T-cell (primary cell): ENCODE measurements at regions not wholly inside any gene's neighbourhood (a gene's known extent, or its start where the extent isn't known, plus 50 kb on each side); places are given as distances from the start of the nearest gene placed in this dataset.

ENCODE experiments used
- ATAC-seq, 4 experiments: fragments of 200-7000 bp in 3 of 4; fragments of 150-1000 bp in 1 of 4; cut with Tn5 transposase; replicated peaks in 1 of 4; 1 replicate in 3 of 4; 2 replicates in 1 of 4; pipeline ENCODE4 v1.10.0; 2021; ENCODE audit warnings: moderate library complexity in 3 of 4, mild to moderate bottlenecking in 2 of 4, moderate number of reproducible peaks in 1 of 4
- CTCF ChIA-PET, 2 donors: fragments of 300-600 bp; sonication (Branson Sonifier 250); formaldehyde crosslinking; loops; one replicate each; lab custom pipeline; 2022; ENCODE audit warnings: antibody characterized with exemption in 2 of 2; lab: Charles Lee
- POLR2A ChIA-PET, 2 donors: fragments of 300-600 bp; sonication (Branson Sonifier 250); formaldehyde crosslinking; loops; one replicate each; lab custom pipeline; 2022; ENCODE audit warnings: antibody characterized with exemption in 2 of 2; lab: Charles Lee
- DNase-seq, 35 experiments: peaks; one replicate each; pipeline versions ENCODE4 v3.0.0 to v3.0.0-alpha.2; 2013 to 2023
- H3K27ac ChIP-seq: one replicate; pipeline ENCODE4 v1.5.1; 2013; ENCODE audit warnings: low read length
- H3K27me3 ChIP-seq, 2 experiments: replicated peaks in 1 of 2; 1 replicate in 1 of 2; 2 replicates in 1 of 2; pipeline versions ENCODE4 v1.6.1 to v1.7.0; 2013; ENCODE audit warnings: low read length in 1 of 2, mixed read lengths in 1 of 2; ENCODE audit not compliant: control insufficient read depth in 2 of 2, insufficient read depth in 2 of 2; ENCODE audit errors: extremely low read depth in 1 of 2
- H3K36me3 ChIP-seq, 2 donors: 1 replicate in 1 of 2; 2 replicates in 1 of 2; pipeline versions ENCODE4 v1.6.1 to v1.7.0; 2013; ENCODE audit warnings: low read length in 1 of 2; ENCODE audit not compliant: control insufficient read depth in 2 of 2, insufficient read depth in 1 of 2; ENCODE audit errors: extremely low read depth in 1 of 2
- H3K4me1 ChIP-seq, 2 experiments: 1 replicate in 1 of 2; 2 replicates in 1 of 2; pipeline versions ENCODE4 v1.6.1 to v1.7.0; 2013; ENCODE audit warnings: low read length in 2 of 2, mixed read lengths in 1 of 2; ENCODE audit not compliant: insufficient read depth in 2 of 2, control insufficient read depth in 1 of 2; ENCODE audit errors: extremely low read depth in 1 of 2
- H3K4me3 ChIP-seq, 2 donors: 1 replicate in 1 of 2; 2 replicates in 1 of 2; pipeline versions ENCODE4 v1.5.1 to v1.7.0; 2013; ENCODE audit warnings: mild to moderate bottlenecking in 2 of 2, low read length in 1 of 2, moderate library complexity in 1 of 2; ENCODE audit not compliant: control insufficient read depth in 1 of 2; ENCODE audit errors: extremely low read depth in 1 of 2
- H3K9me3 ChIP-seq: 2 replicates; pipeline ENCODE4 v1.7.0; 2013
- H3K27ac Mint-ChIP-seq, 2 donors: one replicate each; pipeline ENCODE4 v1.8.0; 2020 to 2021; ENCODE audit warnings: mild to moderate bottlenecking in 2 of 2, mixed read lengths in 2 of 2
- H3K27me3 Mint-ChIP-seq, 2 donors: one replicate each; pipeline ENCODE4 v1.8.0; 2021 to 2022; ENCODE audit warnings: mixed read lengths in 2 of 2
- H3K36me3 Mint-ChIP-seq: one replicate; pipeline ENCODE4 v1.8.0; 2021; ENCODE audit warnings: mixed read lengths
- H3K4me1 Mint-ChIP-seq, 3 donors: one replicate each; pipeline ENCODE4 v1.8.0; 2020 to 2022; ENCODE audit warnings: mixed read lengths in 3 of 3, mild to moderate bottlenecking in 1 of 3
- H3K4me3 Mint-ChIP-seq, 3 donors: one replicate each; pipeline ENCODE4 v1.8.0; 2020 to 2022; ENCODE audit warnings: mild to moderate bottlenecking in 3 of 3, mixed read lengths in 3 of 3, moderate library complexity in 3 of 3
- H3K9me3 Mint-ChIP-seq, 3 donors: one replicate each; pipeline ENCODE4 v1.8.0; 2020 to 2022; ENCODE audit warnings: mixed read lengths in 3 of 3
- WGBS: methylation state at CpG from one replicate; pipeline ENCODE4 v1.1.5; 2013; ENCODE audit warnings: missing lambda C conversion rate; ENCODE audit not compliant: insufficient coverage; 5-methylcytosine and 5-hydroxymethylcytosine counted together

DNA sequence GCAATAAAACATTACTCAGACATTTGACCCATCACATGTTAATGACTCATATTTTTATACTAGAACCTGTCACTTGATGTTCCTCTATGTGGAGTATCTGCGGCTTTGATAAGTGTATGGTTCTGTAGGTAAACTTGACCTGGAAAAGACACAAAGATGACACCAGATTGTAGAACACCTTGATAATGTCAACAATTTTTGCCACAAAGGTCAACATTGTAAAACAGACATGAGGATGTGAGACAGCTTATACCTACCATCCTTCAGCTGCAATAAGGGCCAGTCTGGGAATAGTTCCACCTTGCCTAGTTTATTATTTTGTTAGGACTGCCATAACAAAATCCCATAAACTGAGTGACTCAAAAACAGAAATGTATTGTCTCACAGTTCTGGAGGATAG is 202.4 kb downstream of the LMBRD1 start:
- Mint-ChIP-seq H3K9me3 (no peaks in the 10 kb centered on the region), H3K4me3 (no peak overlapping the region), H3K27ac (no peak overlapping the region), H3K27me3 (no peaks in the 10 kb centered on the region), H3K4me1 (no peaks in the 10 kb centered on the region), H3K36me3 (no peaks in the 10 kb centered on the region)
- ATAC-seq (no peak), DNase-seq (no peak)
- H3K27ac ChIP-seq: no peak overlapping the region
- no peaks in the 10 kb centered on the region for H3K4me1 ChIP-seq
- no peaks in the 10 kb centered on the region for H3K27me3 ChIP-seq
- no peaks in the 10 kb centered on the region for H3K36me3 ChIP-seq
- no peaks in the 10 kb centered on the region for H3K9me3 ChIP-seq
- ChIA-PET POLR2A (no interaction called here), CTCF (no interaction called here)
- WGBS: no CpG with 5 or more reads among the region's 1 CpG
- H3K4me3 ChIP-seq: no peak overlapping the region

DNA sequence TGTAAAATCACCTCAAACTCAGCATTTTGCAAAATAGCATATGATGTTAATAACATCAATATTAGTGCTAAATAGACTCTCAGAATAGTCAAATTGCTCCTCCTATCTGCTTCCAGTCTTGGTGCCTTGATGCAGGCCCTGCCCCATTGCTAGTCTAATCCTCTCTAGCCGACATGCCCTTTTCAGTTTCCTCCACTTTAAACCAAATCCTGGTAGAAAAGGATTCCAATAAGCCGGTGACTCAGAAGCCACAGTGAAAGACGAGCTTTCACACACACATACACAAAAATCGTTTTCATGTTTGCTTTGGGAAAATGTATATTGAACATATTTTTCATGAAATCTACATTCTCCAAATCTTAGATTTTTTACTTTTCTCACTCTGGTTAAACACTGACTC is 203.1 kb downstream of the LMBRD1 start:
- Mint-ChIP-seq H3K4me3 (no peak overlapping the region), H3K27ac (no peak overlapping the region), H3K27me3 (no peaks in the 10 kb centered on the region), H3K36me3 (no peaks in the 10 kb centered on the region), H3K4me1 (no peaks in the 10 kb centered on the region), H3K9me3 (no peaks in the 10 kb centered on the region)
- no peak overlapping the region for H3K27ac ChIP-seq
- no peaks in the 10 kb centered on the region for H3K27me3 ChIP-seq
- no peaks in the 10 kb centered on the region for H3K4me1 ChIP-seq
- DNase-seq (no peak), ATAC-seq (no peak)
- no peaks in the 10 kb centered on the region for H3K36me3 ChIP-seq
- WGBS: no CpG with 5 or more reads among the region's 4 CpGs
- H3K4me3 ChIP-seq: no peak overlapping the region
- ChIA-PET POLR2A (no interaction called here), CTCF (no interaction called here)
- H3K9me3 ChIP-seq: no peaks in the 10 kb centered on the region

DNA sequence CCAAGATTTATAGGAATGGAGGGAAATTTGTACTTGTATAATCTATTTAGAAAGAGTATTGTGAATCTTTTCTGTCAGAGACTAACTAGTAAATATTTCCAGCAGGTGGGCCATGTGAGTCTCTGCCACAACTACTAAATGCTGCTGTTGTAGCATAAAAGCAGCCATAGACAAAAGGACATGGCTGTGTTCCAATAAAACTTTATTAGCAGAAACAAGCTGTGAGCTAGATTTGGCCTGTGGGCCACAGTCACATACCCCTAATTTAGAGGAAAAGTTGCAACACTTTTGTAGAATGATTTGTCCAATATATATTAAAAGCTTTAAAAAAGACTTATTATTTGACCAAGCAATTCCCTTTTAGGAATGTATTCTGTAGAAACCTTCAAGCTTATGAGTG is 207.2 kb downstream of the LMBRD1 start:
- Histone ChIP-seq H3K4me1 (no peaks in the 10 kb centered on the region), H3K36me3 (no peaks in the 10 kb centered on the region), H3K27me3 (no peaks in the 10 kb centered on the region), H3K4me3 (no peak overlapping the region), H3K27ac (no peak overlapping the region), H3K9me3 (no peaks in the 10 kb centered on the region)
- DNase-seq: no peak
- Mint-ChIP-seq H3K4me1 (peaks cover 10 to 12% (median 12%) of the 10 kb centered on the region in 3 donors), H3K27ac (no peak overlapping the region), H3K27me3 (peaks cover 0 to 4% of the 10 kb centered on the region in 2 donors), H3K36me3 (no peaks in the 10 kb centered on the region), H3K4me3 (no peak overlapping the region), H3K9me3 (no peaks in the 10 kb centered on the region)
- no peak for ATAC-seq
- ChIA-PET CTCF (no interaction called here), POLR2A (no interaction called here)

DNA sequence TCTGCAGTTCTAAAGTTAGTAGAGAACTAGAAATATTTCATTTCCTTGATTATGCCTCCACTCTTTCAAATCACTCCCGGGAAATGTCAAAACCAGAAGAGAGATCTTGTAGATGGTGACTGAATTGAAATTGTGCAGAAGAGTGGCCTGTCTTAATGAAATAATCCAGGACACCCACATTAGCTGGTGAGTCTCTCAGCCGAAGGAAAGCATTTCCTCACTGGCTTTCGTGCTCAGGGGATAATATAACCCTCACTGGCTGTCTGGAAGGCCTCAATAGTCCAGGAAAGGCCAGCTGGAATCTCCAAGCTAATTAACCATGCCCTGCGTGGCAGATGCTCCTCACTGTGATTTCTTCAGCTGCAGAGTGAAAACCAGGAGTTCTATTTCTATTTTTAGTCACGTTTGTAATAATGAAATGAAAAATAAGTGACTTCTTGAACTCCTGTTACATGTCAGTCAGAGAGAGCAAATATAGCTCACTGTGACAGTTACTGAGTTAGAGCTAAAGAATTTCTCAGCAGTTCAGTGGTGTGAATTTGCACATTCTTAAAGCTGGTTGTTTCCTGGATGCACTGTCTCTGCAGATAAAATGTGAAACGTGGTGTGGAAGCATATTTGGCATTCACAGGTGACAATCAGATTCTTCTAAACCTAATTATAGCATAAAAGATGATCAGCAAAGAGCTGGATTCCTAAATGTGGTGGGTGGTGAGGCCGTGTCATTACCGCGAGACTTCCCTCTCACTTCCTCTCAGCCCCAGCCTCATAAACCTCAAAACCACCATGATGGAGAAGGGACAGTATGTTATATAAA is 211.7 kb downstream of the LMBRD1 start:
- Mint-ChIP-seq H3K36me3 (no peaks in the 10 kb centered on the region), H3K4me1 (peaks cover 15 to 23% (median 21%) of the 10 kb centered on the region in 3 donors), H3K27ac (no peak overlapping the region), H3K4me3 (no peak overlapping the region), H3K9me3 (no peaks in the 10 kb centered on the region), H3K27me3 (peaks cover 0 to 12% of the 10 kb centered on the region in 2 donors)
- H3K36me3 ChIP-seq: no peaks in the 10 kb centered on the region
- ChIA-PET POLR2A (no interaction called here), CTCF (no interaction called here)
- H3K27me3 ChIP-seq: no peaks in the 10 kb centered on the region
- ATAC-seq (no peak), DNase-seq (no peak)
- H3K9me3 ChIP-seq: no peaks in the 10 kb centered on the region
- H3K4me1 ChIP-seq: no peaks in the 10 kb centered on the region
- no peak overlapping the region for H3K4me3 ChIP-seq
- no CpG with 5 or more reads among the region's 9 CpGs for WGBS
- H3K27ac ChIP-seq: no peak overlapping the region

DNA sequence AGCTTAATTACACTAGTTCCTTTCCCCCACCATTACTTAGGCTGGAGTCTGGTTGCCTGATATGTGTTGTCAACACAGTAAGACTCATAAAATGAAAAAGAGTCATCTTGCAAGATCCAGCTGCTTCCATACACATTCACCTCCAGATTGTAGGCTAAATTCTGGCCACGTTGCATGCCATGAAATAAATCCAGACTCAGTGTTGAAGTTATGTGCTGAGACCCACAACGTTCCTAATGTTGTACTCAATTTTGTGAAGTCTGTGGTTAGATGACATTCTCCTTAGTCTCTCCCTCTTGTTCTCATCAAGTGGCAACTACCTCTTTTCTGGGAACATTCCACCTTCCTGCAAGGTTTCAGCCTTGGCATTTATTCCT is 212.3 kb downstream of the LMBRD1 start:
- no CpG with 5 or more reads among the region's 2 CpGs for WGBS
- DNase-seq: no peak

DNA sequence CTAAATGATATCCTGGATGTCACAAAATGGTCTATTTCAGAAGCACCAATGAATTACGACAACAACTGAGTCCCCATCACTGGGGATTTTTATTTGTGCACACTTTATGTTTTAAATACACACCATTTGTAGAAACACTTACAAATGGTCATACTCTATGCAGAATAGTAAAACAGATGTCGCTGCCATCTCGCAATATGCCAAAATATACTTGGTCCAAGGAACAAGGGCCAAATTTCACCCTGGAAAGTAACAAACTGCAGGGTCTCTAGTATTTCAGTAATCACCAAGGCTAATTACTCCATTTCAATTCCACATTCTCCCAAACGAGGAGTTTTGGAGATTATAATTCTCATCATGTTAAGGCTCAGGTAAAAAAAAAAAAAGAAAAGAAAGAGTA is 215.2 kb downstream of the LMBRD1 start:
- H3K36me3 ChIP-seq: no peaks in the 10 kb centered on the region
- CTCF ChIA-PET: no interaction called here
- no peak for ATAC-seq

More for the DNA sequence above, 212.3 kb downstream of the LMBRD1 start:
- Histone ChIP-seq H3K9me3 (no peaks in the 10 kb centered on the region), H3K4me3 (no peak overlapping the region), H3K27me3 (no peaks in the 10 kb centered on the region), H3K4me1 (no peaks in the 10 kb centered on the region), H3K36me3 (no peaks in the 10 kb centered on the region), H3K27ac (no peak overlapping the region)
- Mint-ChIP-seq H3K4me3 (no peak overlapping the region), H3K27me3 (peaks cover 0 to 12% of the 10 kb centered on the region in 2 donors), H3K4me1 (peaks cover 15 to 23% (median 21%) of the 10 kb centered on the region in 3 donors), H3K9me3 (no peaks in the 10 kb centered on the region), H3K27ac (no peak overlapping the region), H3K36me3 (no peaks in the 10 kb centered on the region)
- no peak for ATAC-seq
- ChIA-PET CTCF (no interaction called here), POLR2A (no interaction called here)

DNA sequence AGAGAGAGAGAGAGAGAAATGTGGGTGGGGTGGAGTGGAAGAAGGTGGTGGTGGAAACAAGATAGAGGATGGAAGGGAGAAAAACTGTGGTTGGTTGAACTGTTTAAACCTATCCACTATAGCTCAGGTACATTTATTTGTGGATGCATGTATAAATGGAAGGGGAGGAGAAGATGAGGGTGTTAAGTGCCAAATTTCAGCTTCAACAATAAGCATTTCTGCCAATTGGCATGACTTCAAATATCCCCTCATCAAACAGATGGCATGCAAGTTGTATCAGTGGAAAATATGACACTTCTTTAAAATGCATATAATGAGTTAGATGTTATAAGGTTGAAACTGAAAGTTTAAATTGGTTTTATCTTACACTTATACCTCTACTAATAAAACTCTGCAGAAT is 216.1 kb downstream of the LMBRD1 start:
- Histone ChIP-seq H3K27me3 (no peaks in the 10 kb centered on the region), H3K9me3 (no peaks in the 10 kb centered on the region), H3K4me1 (no peaks in the 10 kb centered on the region), H3K4me3 (no peak overlapping the region), H3K27ac (no peak overlapping the region), H3K36me3 (no peaks in the 10 kb centered on the region)
- no peak for ATAC-seq
- ChIA-PET POLR2A (no interaction called here), CTCF (no interaction called here)
- Mint-ChIP-seq H3K9me3 (no peaks in the 10 kb centered on the region), H3K36me3 (no peaks in the 10 kb centered on the region), H3K27ac (no peak overlapping the region), H3K4me1 (peaks cover 14 to 22% (median 21%) of the 10 kb centered on the region in 3 donors), H3K27me3 (peaks cover 0 to 15% of the 10 kb centered on the region in 2 donors), H3K4me3 (no peak overlapping the region)
- DNase-seq: no peak

More for the DNA sequence above, 215.2 kb downstream of the LMBRD1 start:
- POLR2A ChIA-PET: no interaction called here
- H3K4me1 ChIP-seq: no peaks in the 10 kb centered on the region
- Mint-ChIP-seq H3K27ac (no peak overlapping the region), H3K27me3 (peaks cover 0 to 20% of the 10 kb centered on the region in 2 donors), H3K4me3 (no peak overlapping the region), H3K36me3 (no peaks in the 10 kb centered on the region), H3K9me3 (no peaks in the 10 kb centered on the region), H3K4me1 (peaks cover 15 to 23% (median 21%) of the 10 kb centered on the region in 3 donors)
- no peak overlapping the region for H3K27ac ChIP-seq
- H3K4me3 ChIP-seq: no peak overlapping the region
- no CpG with 5 or more reads among the region's 4 CpGs for WGBS
- H3K9me3 ChIP-seq: no peaks in the 10 kb centered on the region
- DNase-seq: no peak
- no peaks in the 10 kb centered on the region for H3K27me3 ChIP-seq
